BJ (cell line): ENCODE measurements at regions not wholly inside any gene's neighbourhood (a gene's known extent, or its start where the extent isn't known, plus 50 kb on each side); places are given as distances from the start of the nearest gene placed in this dataset.
"Not testable (repeated sequence)": the region's sequence is repeated elsewhere in the genome, so short reads cannot be mapped to it uniquely, and the experiment has no call there.

Experiments used
- CTCF ChIA-PET: fragments of 350-600 bp; formaldehyde crosslinking; extraction: SDS; loops from one replicate; lab custom pipeline; 2021; ENCODE audit warnings: antibody characterized with exemption, inconsistent platforms; lab: Yijun Ruan, JAX
- POLR2A ChIA-PET: fragments of 300-600 bp; sonication (Branson Sonifier 250); formaldehyde crosslinking; extraction: SDS; loops from one replicate; lab custom pipeline; 2021; ENCODE audit warnings: antibody characterized with exemption; lab: Charles Lee
- DNase-seq: peaks from one replicate; pipeline ENCODE4 v3.0.0-alpha.2; 2011; ENCODE audit warnings: low read depth
- H3K27me3 ChIP-seq: 2 replicates; pipeline ENCODE4 v1.6.0; 2011; ENCODE audit warnings: low read length; ENCODE audit not compliant: control insufficient read depth, insufficient read depth
- H3K36me3 ChIP-seq: 2 replicates; pipeline ENCODE4 v1.5.1; 2011; ENCODE audit warnings: low read length; ENCODE audit not compliant: control insufficient read depth, insufficient read depth
- H3K4me3 ChIP-seq: 2 replicates; pipeline ENCODE4 v1.5.1; 2011; ENCODE audit warnings: low read depth, mild to moderate bottlenecking, control low read depth, low read length
- TF ChIP-seq, protein P1 (sequence below): IDR thresholded peaks from 2 replicates; pipeline ENCODE4 v1.5.1; 2011; ENCODE audit warnings: low read depth, mild to moderate bottlenecking, control low read depth, inconsistent platforms, low read length, moderate library complexity; ENCODE audit not compliant: insufficient read depth

DNA sequence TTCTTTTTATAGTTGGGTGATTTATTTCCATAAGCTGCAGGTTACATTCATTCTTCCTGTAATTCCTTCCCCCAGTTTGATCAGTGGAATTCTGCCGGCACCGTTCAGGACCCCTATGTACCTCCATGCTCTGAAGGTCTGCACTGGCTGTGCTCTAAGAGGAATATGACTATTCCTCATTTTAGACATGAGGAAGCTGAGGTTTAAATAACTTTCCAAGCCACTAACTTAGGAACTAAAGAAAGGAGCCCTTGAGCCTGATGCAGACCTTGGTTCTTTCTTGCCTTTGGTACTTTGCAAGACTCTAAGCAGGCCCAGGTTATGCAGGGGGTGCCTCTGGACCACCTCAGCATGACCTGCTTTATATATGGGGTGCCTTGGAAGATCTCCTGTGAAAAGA lies 318.5 kb downstream of the QKI start:
- TF ChIP-seq, protein P1, sequence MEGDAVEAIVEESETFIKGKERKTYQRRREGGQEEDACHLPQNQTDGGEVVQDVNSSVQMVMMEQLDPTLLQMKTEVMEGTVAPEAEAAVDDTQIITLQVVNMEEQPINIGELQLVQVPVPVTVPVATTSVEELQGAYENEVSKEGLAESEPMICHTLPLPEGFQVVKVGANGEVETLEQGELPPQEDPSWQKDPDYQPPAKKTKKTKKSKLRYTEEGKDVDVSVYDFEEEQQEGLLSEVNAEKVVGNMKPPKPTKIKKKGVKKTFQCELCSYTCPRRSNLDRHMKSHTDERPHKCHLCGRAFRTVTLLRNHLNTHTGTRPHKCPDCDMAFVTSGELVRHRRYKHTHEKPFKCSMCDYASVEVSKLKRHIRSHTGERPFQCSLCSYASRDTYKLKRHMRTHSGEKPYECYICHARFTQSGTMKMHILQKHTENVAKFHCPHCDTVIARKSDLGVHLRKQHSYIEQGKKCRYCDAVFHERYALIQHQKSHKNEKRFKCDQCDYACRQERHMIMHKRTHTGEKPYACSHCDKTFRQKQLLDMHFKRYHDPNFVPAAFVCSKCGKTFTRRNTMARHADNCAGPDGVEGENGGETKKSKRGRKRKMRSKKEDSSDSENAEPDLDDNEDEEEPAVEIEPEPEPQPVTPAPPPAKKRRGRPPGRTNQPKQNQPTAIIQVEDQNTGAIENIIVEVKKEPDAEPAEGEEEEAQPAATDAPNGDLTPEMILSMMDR, result no peak
- ChIA-PET CTCF (interaction anchor here (1.3 kb wide), 1 partner anchor 223 kb away, joined by 3 read pairs; no protein-coding TSS in a partner anchor), POLR2A (no interaction called here)
- H3K4me3 ChIP-seq, result no peak overlapping the region
- DNase-seq, result no peak
- no peaks in the 10 kb centered on the region for H3K36me3 ChIP-seq
- H3K27me3 ChIP-seq, result no peaks in the 10 kb centered on the region

DNA sequence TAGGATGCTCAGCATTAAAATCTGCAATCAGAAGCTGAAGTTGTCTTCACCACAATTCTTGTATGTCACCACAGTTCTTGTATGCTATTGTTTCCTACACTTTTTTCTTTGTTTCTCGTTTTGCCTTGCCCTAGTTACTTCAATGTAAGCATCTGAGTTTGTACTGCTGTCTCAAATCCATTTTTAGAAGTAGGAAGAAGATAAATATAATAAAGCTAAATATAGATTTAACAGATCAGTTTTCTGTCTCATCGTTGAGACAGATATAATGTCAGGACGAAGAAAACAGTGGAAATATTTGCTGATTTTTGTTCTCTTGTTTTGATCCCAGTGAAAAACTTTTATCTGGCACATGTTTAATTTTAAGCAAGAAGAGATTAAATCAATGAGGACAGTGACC lies 318.0 kb downstream of the QKI start:
- no peak overlapping the region for H3K4me3 ChIP-seq
- H3K36me3 ChIP-seq, result no peaks in the 10 kb centered on the region
- TF ChIP-seq, protein P1, result no peak
- no peak for DNase-seq
- no peaks in the 10 kb centered on the region for H3K27me3 ChIP-seq
- CTCF ChIA-PET, result interaction anchor here (1.3 kb wide), 1 partner anchor 224 kb away, joined by 3 read pairs; no protein-coding TSS in a partner anchor
- POLR2A ChIA-PET, result no interaction called here

DNA sequence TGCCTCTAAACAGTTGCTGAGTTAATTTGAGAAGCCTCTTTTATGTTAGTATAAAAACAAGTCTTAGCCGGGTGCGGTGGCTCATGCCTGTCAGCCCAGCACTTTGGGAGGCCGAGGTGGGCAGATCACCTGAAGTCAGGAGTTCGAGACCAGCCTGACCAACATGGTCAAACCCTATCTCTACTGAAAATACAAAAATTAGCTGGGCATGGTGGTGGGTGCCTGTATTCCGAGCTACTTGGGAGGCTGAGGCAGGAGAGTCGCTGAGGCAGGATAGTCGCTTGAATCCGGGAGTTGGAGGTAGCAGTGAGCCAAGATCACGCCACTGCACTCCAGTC lies 317.5 kb downstream of the QKI start:
- DNase-seq, H3K27me3 ChIP-seq, H3K36me3 ChIP-seq, H3K4me3 ChIP-seq, POLR2A ChIA-PET: not testable (repeated sequence)
- CTCF ChIA-PET, result interaction anchor here (1.3 kb wide), 1 partner anchor 224 kb away, joined by 3 read pairs; no protein-coding TSS in a partner anchor

DNA sequence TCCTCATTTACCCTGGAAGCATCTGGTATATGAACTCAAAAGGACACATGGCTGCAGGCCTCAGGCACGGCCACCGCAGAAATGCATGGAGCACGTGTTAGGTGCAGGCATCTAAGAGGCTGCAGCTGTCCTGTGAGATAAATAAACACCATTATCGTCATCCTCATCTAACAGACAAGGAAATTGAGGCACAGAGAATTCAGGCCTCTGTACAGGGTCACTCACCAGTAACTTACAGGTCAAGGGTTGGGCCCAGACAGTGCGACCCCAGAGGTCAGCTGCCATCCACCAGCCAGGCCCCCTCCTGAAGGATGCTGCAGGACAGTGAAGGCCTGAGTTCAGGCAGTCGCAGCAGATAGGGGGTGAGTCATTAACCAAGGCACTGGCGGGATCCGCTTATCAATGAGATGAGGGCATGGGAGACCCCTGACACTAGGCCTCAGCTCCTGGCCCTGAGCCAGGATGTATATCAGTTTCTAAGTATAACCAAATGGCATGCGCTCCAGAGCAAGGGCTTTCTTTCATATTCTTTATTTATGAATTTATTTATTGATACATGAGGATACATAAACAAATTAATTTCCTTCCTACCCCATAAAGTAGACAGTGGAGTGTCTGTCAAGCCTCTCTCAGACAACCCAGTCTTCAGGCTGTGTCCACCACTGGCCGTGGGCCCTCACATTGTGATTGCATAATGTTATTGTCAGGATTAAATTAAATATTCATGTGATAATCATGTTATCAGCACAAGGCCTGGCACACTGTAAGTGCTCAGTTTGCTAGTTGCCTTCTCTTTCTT lies 316.9 kb downstream of the QKI start:
- DNase-seq, result no peak
- ChIA-PET POLR2A (no interaction called here), CTCF (interaction anchor here (1.3 kb wide), 1 partner anchor 225 kb away, joined by 3 read pairs; no protein-coding TSS in a partner anchor)
- Histone ChIP-seq H3K4me3 (no peak overlapping the region), H3K36me3 (no peaks in the 10 kb centered on the region), H3K27me3 (no peaks in the 10 kb centered on the region)
- TF ChIP-seq, protein P1, result no peak

DNA sequence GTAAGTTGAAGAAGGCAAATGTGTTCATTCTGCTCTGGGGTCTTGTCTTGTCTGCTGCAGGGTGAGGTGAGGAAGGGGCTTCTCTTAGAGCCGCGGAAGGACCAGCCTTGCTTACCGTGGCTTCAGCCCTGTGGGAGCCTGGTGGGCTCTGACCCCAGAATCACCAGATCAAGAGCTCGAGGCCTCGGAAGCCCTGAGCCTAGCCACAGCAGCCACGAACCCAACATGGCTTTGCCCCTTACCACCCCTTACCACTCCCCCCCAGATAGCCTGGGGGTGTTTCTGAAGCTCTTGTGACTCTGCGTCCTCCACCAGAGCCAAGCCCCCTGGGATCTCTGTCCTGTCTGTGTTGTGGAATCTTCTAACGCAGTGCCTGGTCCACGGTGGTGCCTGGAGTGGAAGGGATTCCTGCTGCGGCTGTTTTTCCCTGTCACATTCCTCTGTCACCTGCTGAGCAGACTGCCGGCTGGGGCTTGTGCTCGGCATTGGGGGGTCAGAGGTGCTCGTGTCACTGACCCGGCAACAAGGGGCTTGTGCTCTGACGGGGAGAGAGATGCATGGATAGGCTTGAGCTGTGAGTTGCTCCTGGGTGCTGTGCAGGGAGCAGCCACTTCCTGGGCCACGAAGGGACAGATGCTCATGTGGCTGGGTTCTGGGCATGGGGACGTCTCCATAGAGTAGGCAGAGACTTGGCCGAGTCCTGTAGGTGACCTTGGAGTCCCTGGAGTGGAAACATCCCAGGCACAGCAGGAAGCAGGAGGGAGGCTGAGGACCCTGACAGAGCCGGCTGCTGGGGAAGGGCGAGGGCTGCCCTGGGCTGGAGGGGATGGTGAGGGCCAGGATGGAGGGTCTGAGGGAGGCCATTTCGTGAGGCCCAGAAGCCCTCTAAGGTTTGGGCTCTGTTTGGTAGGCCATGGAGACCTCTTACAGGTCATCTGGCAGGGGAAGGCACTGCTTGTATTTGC lies 316.0 kb downstream of the QKI start:
- no peak overlapping the region for H3K4me3 ChIP-seq
- no peaks in the 10 kb centered on the region for H3K27me3 ChIP-seq
- ChIA-PET POLR2A (no interaction called here), CTCF (interaction anchor here (1.2 kb wide), 1 partner anchor 19 kb away, joined by 4 read pairs; no protein-coding TSS in a partner anchor)
- no peak for DNase-seq
- no peaks in the 10 kb centered on the region for H3K36me3 ChIP-seq
- TF ChIP-seq, protein P1, result no peak
